ENCODE measurements at regions not wholly inside any gene's neighbourhood (a gene's known extent, or its start where the extent isn't known, plus 50 kb on each side); places are given as distances from the start of the nearest gene placed in this dataset.

GRCh38 chr13:44021422-44021821 is 141.7 kb downstream of the LACC1 start:
- TF ChIP-seq CTCF (IDR thresholded peaks at IDR 0.05) (no peak), POLR2A (IDR thresholded peaks at IDR 0.05) (no peak)
